Calu3 (cell line): ENCODE measurements at regions not wholly inside any gene's neighbourhood (a gene's known extent, or its start where the extent isn't known, plus 50 kb on each side); places are given as distances from the start of the nearest gene placed in this dataset.

Source experiments
- BruUV-seq: library from RNA; stranded (reverse); fragments of 400-500 nt; replicated peaks from 2 replicates; lab custom pipeline; 2021; lab: Mats Ljungman, UMichigan
- CTCF ChIA-PET: fragments of 300-600 bp; sonication (Branson Sonifier 250); formaldehyde crosslinking; loops from one replicate; lab custom pipeline; 2022; ENCODE audit warnings: antibody characterized with exemption; lab: Charles Lee
- DNase-seq: peaks from one replicate; pipeline ENCODE4 v3.0.0; 2022
- H3K27ac Mint-ChIP-seq: one replicate; pipeline ENCODE4 v1.8.0; 2022; ENCODE audit warnings: mixed read lengths; ENCODE audit not compliant: unreplicated experiment
- H3K27me3 Mint-ChIP-seq: one replicate; pipeline ENCODE4 v1.8.0; 2022; ENCODE audit warnings: mixed read lengths; ENCODE audit not compliant: unreplicated experiment
- H3K36me3 Mint-ChIP-seq: one replicate; pipeline ENCODE4 v1.8.0; 2022; ENCODE audit warnings: mild to moderate bottlenecking, moderate library complexity, mixed read lengths; ENCODE audit not compliant: insufficient read depth, unreplicated experiment
- H3K4me1 Mint-ChIP-seq: one replicate; pipeline ENCODE4 v1.8.0; 2022; ENCODE audit warnings: mild to moderate bottlenecking, low read depth, mixed read lengths; ENCODE audit not compliant: unreplicated experiment
- H3K4me3 Mint-ChIP-seq: one replicate; pipeline ENCODE4 v1.8.0; 2022; ENCODE audit warnings: mild to moderate bottlenecking, low read depth, moderate library complexity, mixed read lengths; ENCODE audit not compliant: unreplicated experiment
- H3K9me3 Mint-ChIP-seq: one replicate; pipeline ENCODE4 v1.8.0; 2022; ENCODE audit warnings: low read depth, mixed read lengths; ENCODE audit not compliant: unreplicated experiment
- CTCF ChIP-seq: fragments of 200-600 bp; IDR thresholded peaks from one replicate; pipeline ENCODE4 v1.8.0; 2022; ENCODE audit warnings: antibody characterized with exemption; ENCODE audit not compliant: unreplicated experiment
- intact Hi-C: fragments of 100-400 bp; cut with micrococcal nuclease; formaldehyde crosslinking; loops from one replicate; pipeline ENCODE4 v1.10.0; 2022; ENCODE audit not compliant: unreplicated experiment

DNA sequence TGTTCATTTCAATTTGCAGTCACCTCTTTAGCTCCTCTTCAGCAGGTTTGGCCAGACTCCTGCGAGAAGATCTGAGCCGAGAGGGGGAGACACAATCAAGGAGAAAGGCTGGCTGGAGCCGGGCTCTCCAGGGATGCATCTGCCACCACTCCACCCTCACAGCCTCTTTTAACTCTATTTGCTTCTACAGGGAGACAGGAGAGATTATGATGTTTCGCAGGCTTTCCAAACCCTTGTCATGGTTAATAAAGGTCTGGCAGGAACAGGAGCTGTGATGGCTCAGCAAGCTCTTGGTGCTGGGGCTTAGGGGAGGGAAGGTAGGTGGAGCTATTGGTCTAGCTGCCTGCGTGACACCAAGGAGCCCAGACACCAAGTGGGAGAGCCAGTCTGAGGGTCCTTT, 448.1 kb upstream of the PODXL start:
- TF ChIP-seq CTCF = no peak
- CTCF ChIA-PET = interaction anchor here (0.6 kb wide), 1 partner anchor 81 kb away, joined by 3 read pairs; no protein-coding TSS in a partner anchor
- no peak for DNase-seq
- Mint-ChIP-seq H3K4me3 (no peak overlapping the region), H3K27me3 (no peaks in the 10 kb centered on the region), H3K27ac (no peak overlapping the region), H3K36me3 (no peaks in the 10 kb centered on the region), H3K4me1 (no peaks in the 10 kb centered on the region), H3K9me3 (peaks cover 3% of the 10 kb centered on the region)
- BruUV-seq = no TSS peak
- intact Hi-C loops = no loop called here

GRCh38 chr7:132002343-132002968, 446.0 kb upstream of the PODXL start:
- no peak for DNase-seq
- no peak overlapping the region for H3K4me3 Mint-ChIP-seq
- no peak for TF ChIP-seq CTCF
- H3K27ac Mint-ChIP-seq = no peak overlapping the region
- BruUV-seq = no TSS peak
- no peaks in the 10 kb centered on the region for H3K36me3 Mint-ChIP-seq
- CTCF ChIA-PET = no interaction called here
- intact Hi-C loops = no loop called here
- no peaks in the 10 kb centered on the region for H3K27me3 Mint-ChIP-seq
- no peaks in the 10 kb centered on the region for H3K9me3 Mint-ChIP-seq
- H3K4me1 Mint-ChIP-seq = no peaks in the 10 kb centered on the region

GRCh38 chr7:132001146-132001545, 444.7 kb upstream of the PODXL start:
- TF ChIP-seq CTCF = no peak
- H3K27ac Mint-ChIP-seq = no peak overlapping the region
- H3K9me3 Mint-ChIP-seq = no peaks in the 10 kb centered on the region
- no peak overlapping the region for H3K4me3 Mint-ChIP-seq
- intact Hi-C loops = no loop called here
- H3K27me3 Mint-ChIP-seq = no peaks in the 10 kb centered on the region
- CTCF ChIA-PET = interaction anchor here (0.6 kb wide), 1 partner anchor 82 kb away, joined by 4 read pairs; no protein-coding TSS in a partner anchor
- H3K4me1 Mint-ChIP-seq = no peaks in the 10 kb centered on the region
- H3K36me3 Mint-ChIP-seq = no peaks in the 10 kb centered on the region
- DNase-seq = no peak
- BruUV-seq = no TSS peak

- Mint-ChIP-seq H3K36me3 (no peaks in the 10 kb centered on the region), H3K4me3 (no peak overlapping the region), H3K4me1 (no peaks in the 10 kb centered on the region), H3K27me3 (no peaks in the 10 kb centered on the region), H3K27ac (no peak overlapping the region), H3K9me3 (no peaks in the 10 kb centered on the region)
- no peak for TF ChIP-seq CTCF
- no TSS peak for BruUV-seq
- DNase-seq = no peak
- CTCF ChIA-PET = no interaction called here
- intact Hi-C loops = no loop called here
Measured at GRCh38 chr7:131999193-131999592, 442.8 kb upstream of the PODXL start.
